Dedifferentiated amniotic fluid mesenchymal stem cell (primary cell): ENCODE measurements at regions not wholly inside any gene's neighbourhood (a gene's known extent, or its start where the extent isn't known, plus 50 kb on each side); places are given as distances from the start of the nearest gene placed in this dataset.
"Not testable (repeated sequence)": the region's sequence is repeated elsewhere in the genome, so short reads cannot be mapped to it uniquely, and the experiment has no call there.

Experiments used
- DNase-seq: peaks from one replicate; pipeline ENCODE4 v3.0.0-alpha.2; 2016; ENCODE audit errors: extremely low spot score

DNA sequence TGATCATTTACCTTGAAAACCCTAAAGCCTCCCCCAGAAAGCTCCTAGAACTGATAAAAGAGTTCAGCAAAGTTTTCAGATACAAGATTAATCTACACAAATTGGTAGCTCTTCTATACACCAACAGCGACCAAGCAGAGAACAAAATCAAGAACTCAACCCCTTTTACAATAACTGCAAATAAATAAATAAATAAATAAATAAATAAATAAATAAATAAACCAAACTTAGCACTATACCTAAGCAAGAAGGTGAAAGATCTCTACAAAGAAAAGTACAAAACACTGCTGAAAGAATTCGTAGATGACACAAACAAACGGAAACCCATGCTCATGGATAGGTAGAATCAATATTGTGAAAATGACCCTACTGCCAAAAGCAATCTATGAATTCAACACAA is 182.0 kb upstream of the RND3 start:
- no peak for DNase-seq

DNA sequence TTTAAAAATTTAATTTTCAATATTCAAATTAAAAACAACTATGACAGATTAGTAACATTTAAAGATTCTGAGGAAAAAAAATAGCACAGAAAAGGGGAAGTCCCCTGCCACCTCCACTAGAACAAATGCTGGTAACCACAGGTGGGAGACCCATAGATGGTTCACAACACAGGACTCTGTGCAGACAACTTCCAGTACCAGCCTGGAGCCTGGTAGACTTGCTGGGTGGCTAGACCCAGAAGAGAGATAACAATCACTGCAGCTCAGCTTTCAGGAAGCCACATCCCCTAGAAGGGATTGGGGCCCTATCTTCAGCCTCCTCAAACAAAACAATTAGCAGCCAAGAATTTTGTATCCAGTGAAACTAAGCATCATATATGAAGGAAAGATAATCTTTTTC is 179.6 kb upstream of the RND3 start:
- DNase-seq, result not testable (repeated sequence)

DNA sequence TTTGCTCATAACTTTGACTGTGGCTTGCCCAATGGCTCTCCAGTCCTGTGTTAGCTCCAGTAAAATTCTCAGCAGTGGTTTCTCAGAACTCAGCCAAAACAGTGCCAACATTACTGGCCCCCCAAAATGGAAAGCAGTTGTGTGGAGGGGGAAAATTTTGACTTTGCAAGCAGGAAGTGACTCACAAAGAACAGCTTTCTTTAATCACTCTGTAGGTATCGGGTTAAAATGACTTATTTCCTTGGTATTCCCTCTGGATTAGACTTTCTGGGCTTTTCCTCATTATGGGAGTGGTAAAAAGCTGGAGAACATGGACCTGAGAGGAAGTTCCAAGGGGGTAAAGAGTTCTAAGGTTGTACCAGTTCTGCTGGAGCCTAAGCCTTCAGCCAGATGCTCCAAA is 175.7 kb upstream of the RND3 start:
- DNase-seq, result peak; percentile 42

DNA sequence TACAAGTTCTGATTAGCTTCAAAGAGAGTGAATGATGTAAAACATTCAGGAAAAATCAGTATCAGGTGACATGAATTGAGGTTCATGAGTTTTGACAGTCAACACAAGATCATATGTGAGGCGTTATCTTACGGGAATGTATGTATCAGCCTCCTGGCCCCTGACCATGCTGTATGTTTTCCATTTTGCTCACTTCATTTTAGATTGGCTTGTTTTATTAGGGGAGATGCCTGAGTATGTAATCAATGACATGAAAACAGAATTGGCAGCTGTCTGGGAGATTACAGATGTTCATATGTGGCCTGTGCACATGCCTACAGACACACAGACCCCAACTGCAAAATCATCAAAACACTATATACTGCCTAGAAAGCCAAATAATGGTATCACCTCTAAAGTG is 168.5 kb upstream of the RND3 start:
- no peak for DNase-seq

DNA sequence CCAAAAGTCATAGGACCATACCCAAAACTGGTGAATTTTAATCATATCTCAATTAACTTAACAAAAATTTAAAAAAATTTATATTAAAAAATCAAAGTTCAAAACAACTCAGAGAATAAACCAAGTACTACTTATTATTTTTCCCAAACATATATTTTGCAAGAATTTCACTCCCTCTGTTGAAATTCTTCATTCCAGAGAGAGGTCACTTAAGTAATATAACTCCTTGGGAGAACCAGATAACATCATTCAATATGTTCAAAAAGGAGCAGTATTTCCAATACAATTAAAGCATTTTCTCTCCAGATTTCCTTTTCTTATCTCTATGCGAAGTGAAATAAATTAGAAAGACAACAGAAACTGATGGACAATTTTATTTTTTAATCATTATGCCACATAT is 165.9 kb upstream of the RND3 start:
- no peak for DNase-seq

DNA sequence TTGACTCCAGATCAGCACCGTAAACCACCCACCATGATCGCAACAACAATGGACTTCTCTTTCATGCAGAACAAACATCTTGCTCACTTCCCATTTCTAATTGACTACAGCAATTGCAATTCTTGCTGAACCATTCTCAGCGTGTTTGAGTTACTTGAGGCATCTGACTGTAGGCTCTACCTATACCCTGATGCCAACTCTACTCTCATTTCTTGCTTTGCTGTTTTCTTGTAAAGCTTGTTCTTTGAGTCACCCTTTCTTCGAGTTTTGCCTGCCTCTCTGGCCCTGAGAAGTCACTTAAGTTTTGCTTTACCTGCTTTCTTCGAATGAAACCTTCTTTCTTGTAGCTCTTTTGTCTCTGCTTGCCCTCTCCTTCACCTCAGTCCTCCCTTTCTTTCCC is 160.5 kb upstream of the RND3 start:
- DNase-seq, result no peak

DNA sequence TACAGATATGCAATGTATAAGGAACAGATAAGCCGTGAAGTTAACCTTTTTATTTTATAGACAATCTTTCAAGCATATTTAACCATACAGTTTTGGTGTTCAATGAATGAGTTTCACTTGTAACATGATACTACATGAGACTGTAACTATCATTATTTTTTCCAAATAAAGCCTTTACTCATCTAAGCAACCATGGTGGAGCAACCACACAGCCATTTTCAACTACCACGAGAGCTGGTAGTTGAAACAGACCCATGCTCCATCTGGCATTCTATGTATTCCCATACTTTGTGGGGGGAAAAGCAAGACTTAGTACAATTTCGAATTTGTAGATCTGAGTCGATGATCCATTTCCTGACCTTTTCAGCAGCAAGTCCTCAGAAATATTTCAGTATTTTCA is 159.3 kb upstream of the RND3 start:
- no peak for DNase-seq

DNA sequence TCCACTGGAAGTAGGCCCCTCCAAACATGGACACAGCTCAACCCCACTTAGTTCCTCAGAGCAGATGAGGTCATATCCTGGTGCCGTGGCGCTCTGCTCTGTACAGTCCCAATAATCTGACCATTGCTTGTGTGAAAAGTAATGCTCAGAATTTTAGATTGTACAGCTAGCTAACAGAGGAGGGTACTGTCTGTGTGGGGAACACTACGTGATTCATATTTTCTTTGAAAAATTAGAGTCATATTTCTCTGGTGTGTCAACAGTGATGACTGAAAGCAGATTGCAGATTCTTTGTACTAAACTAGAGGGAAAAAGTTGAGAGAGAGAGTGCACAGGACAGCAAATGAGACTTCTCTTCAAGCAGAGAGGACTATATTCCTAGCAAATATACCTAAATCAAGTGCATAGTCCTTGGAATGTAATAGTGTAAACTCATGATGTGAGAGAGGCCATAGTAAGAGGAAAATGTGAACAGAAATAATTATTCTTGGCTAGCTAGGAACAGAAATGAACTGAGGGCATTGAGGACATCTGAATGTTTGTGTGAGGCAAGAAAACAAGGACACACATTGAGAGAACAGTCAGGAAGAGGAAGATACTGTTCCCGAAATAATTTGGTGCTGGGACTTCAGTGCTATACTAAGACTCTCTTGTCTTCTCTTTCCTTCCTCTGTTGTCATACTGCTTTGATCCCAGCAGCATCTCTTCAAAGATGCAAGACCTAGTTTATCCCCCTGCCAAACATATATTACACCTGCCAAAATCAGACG is 157.0 kb upstream of the RND3 start:
- peak; percentile 74 for DNase-seq

DNA sequence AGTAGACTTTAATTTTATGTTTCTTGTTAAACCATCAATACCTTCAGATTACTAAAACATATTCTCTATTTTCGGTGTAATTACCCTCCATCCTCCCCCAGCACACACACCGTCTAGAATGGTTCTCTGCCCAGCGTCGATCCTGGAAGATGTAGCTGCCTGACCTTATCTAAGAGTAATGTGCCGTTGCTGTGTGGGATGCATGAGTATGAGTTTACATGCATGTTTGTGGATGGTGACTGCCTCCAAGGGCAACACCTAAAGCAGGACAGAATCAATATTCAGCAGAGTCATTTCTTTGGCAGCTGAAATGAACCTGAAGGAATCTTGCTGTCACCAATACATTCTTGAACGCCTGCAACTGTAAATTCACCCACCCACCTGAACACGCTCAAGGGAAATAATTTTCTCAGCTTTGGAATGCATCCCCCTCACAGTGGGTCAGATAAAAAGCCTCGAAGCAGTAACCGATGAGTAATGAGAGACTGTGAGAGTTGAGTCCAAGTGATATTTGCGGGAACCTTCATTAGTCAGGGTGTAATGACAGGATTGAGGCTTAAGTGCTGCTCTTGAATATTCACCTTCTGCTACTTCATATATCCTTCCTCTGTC is 155.8 kb upstream of the RND3 start:
- DNase-seq, result no peak

DNA sequence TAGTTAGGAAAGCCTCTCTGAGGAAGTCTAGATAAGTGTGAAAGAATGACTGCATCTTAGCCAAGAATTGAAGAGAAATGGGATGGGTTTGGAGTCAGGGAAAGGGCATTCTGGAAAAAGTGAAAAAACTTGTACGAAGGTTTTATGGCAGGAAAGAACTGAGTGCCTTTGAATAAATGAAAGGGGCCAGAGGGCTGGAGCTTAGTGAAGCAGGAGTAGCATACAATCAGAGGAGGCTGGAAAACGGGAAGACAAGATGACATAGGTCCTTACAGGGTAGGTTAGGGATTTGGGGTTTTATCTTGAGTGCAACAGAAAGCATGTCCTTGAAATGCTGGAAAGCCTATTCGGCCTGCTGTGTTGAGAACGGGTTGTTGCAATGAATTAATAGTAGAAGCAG is 152.6 kb upstream of the RND3 start:
- no peak for DNase-seq

DNA sequence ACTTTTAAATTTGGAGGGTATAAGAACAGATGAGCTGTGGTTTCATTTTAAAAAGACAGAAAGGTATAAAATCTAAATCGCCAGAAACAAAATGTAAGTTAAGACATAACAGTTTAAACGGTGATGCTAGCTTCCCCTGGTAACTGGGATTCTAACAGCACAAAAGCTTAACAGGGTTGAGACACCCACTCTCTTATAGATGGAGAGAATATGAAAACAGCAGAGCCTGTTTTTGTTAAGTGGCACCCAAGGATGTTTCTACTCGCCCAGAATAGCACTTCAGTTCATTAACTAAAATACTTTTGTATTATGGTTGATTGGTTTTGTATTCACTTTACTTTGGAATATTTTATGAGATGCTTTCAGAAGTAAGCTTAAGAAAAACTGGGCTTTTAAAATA is 151.9 kb upstream of the RND3 start:
- DNase-seq, result no peak

DNA sequence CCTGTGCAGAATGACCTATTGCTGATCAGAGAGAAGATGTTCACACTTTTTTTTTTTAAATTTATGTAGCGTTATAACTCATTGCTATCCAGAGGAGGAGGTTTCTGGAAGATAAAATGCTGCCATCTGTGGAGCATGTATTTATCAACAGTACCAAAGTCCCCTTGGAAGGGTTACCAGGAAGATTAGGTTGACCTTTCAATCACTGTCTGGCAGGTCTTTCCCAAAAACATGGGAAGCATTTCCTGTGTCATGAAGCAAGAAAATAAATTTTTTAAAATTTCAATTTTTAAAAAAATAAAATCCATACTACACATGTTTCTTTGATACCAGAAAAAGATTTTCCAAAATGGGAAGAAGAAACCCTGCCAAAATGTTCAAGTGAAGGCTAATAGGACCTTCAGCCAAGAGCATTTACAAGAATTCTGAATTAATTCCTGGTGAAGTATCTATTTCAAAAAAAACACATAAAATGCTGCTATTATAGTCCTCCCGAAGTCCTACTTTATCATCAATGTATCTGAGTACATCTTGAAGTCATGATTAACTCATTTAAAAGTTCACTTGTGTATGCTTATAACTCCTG is 143.9 kb upstream of the RND3 start:
- no peak for DNase-seq

DNA sequence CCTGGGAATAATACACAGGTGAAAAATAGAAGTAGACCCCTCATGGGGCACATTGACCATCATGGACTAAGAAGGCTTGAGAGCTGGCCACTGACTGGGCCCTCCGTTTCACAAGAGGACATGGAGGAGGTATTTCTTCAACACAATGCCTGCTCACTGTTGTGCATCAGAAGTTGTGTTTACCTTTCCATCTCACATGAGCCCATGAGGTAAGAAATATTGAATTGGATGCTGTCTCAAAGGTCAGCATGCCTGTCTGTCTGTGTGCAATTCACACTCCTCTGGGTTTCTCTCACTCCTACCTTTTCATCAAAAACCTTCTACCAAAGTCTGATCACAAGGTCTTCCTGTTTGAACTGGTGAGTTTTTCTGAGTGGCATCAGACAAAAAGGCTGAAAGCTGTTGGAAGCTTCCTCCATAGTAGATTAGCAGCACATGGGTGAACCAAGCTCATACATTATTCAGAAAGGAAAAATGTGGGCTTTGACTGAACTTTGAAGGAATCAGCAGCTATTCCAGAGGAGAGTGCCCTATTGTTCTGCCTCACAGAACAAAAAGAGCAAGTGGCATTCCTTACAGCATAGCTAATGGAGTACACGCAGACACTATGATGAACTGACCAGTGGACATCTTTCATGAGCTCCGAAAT is 143.2 kb upstream of the RND3 start:
- peak; percentile 49 for DNase-seq

DNA sequence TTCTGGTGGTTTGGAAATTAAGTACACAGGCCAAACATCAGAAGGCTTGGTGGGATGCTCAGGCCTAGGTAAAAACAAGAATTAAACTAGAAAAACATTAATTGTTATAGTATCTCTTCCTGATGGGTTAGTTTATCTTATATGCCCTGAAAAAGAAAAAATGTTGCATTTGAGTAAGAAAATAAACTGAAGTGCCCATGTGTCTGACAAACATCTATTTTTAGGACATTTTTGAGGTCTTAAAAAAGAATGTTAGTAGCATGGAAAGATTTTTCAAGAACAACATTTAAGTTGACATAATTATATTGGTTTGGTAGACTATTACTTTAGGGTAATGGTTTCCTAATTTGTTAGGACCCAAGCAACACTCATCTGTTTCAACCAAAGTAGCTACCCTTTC is 140.1 kb upstream of the RND3 start:
- peak; percentile 42 for DNase-seq

DNA sequence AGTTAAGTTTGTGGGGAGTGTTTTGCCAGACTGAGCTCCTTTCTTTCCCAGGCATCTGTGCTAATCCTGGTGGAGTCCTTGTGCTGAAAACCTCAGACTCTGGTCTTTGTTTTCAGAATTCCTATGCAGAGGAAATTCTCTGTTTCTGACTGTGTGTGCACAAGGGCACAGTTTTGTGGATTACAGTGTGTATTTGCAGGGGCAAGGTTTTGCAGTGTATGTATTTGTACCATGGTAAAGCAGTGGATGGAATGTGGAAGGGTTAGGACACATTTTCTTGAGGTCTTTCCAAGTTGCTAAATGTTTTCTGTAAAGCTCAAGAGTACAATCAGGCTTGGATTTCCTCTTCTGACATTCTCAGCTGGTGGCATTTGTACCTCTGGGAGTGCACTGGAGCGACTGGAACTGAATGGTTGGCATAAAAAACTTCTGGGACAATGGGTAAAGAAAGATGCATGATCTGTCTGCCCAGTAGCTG is 139.5 kb upstream of the RND3 start:
- DNase-seq, result no peak

DNA sequence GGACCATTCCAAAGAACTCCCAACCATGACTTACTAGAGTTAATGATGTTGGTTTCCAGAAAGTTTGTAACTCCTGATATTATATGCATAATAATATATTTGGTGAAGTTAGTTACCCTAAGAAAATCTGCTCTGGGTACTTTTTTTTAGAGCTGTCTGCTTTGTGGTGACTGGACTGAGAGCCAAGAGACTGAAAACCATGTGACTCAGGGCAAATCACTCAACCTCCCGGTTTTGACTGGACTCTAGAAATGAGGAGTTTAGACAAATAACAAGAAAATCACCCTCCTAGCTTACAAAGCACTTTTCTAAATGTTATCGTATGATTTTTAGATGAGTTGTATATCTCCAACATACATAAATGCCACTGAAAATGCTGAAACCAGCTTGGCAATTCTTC is 138.3 kb upstream of the RND3 start:
- DNase-seq, result no peak

DNA sequence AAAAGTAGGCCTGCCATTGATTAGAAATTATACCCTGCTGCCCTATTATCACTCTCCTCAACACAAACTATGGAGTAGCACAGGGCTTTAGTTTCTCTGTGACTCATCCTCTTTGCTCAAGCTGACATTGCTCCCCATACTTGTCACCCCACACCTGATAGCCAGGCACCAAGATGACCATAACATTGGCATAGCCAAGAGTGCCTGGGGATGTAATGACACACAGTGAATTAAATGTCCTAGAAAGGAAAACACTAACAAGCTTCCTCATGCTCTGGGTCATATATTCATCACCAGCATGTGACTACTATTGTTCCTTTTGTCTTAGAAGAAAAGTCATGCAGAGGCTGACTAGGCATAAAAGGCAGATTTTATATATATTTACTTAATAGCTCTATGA is 137.8 kb upstream of the RND3 start:
- DNase-seq, result no peak

DNA sequence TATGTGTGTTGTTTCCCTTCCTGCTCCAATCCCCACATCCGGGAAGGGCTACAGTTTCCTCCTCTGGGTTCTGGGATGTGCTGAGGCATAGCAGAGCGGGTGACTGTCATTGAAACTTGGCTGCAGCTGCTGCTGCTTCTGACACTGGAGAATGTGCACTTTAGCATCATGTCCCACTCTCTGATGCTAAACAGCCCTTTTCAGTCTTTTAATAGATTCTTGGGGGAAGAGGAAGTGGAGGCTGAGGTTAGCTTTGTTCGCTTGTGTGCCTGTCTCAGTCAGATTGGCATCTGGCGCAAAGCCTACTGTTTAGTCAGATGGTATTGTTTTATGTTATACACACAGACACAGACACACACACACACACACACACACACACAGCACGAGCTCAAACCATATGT is 136.5 kb upstream of the RND3 start:
- DNase-seq, result no peak

DNA sequence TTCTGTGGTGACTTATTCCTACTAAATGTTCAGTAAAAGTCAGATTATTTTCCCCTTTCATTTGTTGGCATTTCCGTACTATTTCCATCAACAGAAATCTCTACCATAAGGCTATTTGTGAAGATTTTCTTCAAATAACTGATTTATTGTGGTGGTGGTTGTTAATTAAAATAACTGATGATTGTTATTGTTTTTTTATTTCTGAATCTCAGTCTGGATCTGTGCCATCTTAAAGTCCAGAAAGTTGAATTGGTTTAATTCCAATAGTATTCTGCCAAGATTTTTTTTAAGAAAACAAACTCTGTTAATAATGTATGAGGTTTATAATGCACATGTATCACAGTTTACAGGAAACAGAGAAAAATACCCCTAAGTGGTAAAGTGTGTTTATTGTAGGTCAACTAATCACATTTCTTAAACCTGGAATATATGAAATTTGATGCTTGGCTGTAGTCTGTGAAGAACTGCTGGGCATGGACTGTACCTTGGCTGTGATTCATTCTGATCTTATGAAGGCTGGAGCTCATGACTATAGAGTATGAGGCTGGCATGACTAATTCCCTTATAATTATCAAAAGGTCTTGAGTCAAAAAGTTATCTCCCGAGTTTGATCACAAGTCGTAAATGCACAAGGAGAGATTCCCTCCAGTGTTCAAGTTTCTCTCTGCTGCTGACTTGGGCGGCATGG is 134.2 kb upstream of the RND3 start:
- DNase-seq, result peak; percentile 78

DNA sequence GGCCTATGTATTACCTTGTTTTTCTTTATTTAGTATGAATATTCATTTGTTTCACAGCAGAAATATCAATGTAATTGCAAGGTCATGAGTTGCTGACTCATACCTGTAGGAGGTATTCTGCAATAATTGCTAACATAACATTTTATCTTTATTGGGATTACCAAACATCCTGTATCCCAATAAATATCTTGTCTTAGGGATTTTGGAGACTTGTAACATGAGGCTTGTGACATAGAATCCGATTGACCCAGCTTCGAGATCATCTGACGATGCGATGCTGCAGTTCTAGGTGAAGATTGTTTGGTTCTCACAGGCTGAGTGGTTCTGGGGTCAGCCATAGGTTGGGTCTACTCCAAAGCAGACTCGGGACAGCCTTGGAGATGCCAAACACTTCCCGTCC is 133.4 kb upstream of the RND3 start:
- DNase-seq, result no peak

DNA sequence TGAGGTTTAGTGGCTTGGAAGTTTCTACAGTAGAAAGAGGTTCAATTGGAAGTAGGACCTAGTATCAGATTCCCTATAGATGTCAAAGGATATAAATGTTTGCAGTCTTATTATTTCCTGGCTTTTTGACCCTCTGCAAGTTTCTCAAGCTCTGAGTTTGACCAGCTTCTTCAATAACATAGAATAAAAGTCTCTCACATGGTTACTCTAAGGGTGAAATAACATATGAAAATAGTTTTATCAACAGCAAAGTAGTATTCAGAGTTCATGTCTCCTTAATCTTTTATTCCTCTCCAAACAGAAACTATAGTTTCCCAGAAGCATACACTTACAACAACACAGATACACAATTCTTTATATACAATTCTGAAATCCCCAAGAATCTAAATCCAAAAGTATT is 132.9 kb upstream of the RND3 start:
- no peak for DNase-seq

DNA sequence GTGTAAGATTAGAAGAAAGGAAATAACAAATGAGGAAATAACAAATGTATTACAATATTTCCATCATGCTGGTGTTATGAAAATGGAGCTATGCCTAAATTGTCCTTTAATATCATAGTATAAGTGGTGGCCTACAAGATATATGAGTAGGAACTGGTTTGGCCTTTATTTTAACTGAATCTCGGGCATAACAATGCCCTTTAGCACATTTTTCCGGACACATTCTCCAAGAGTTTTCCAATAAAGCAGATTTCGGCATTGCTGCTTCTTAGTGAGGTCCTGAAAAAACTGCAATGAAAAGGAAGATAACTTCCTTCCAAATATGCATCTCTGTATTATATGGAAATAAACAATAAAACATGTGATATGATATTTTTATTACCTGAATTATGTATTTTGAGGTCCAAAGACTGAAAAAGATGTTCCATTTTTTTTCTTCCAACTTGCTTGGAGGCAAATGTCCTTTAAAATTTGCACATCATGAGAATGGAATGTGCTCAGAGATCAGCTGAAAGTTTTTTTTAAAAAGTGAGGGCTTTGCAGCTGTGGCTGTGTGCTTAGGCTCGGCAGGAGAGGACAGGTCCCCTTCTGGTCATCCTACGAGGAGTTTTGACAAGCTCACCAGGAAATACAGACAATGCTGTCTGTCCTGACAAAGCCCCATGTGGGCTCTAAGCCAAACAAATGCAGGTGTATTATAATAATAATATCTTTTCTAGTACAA is 132.3 kb upstream of the RND3 start:
- DNase-seq, result peak; percentile 79
